Glutamatergic neuron (in vitro differentiated cells): ENCODE measurements at regions not wholly inside any gene's neighbourhood (a gene's known extent, or its start where the extent isn't known, plus 50 kb on each side); places are given as distances from the start of the nearest gene placed in this dataset.

Source experiments
- DNase-seq: peaks from one replicate; pipeline ENCODE4 v3.0.0; 2022
- H3K27ac Mint-ChIP-seq: one replicate; pipeline ENCODE4 v1.8.0; 2020; ENCODE audit warnings: mild to moderate bottlenecking, mixed read lengths, inconsistent platforms; ENCODE audit not compliant: unreplicated experiment
- H3K27me3 Mint-ChIP-seq: one replicate; pipeline ENCODE4 v1.8.0; 2020; ENCODE audit warnings: mild to moderate bottlenecking, moderate library complexity, mixed read lengths, inconsistent platforms; ENCODE audit not compliant: unreplicated experiment
- H3K36me3 Mint-ChIP-seq: one replicate; pipeline ENCODE4 v1.8.0; 2020; ENCODE audit warnings: mild to moderate bottlenecking, mixed read lengths, inconsistent platforms; ENCODE audit not compliant: unreplicated experiment
- H3K4me1 Mint-ChIP-seq: one replicate; pipeline ENCODE4 v1.8.0; 2020; ENCODE audit warnings: mild to moderate bottlenecking, low read depth, mixed read lengths, inconsistent platforms; ENCODE audit not compliant: unreplicated experiment
- H3K4me3 Mint-ChIP-seq: one replicate; pipeline ENCODE4 v1.8.0; 2020; ENCODE audit warnings: mild to moderate bottlenecking, mixed read lengths, inconsistent platforms; ENCODE audit not compliant: unreplicated experiment
- H3K9me3 Mint-ChIP-seq: one replicate; pipeline ENCODE4 v1.8.0; 2020; ENCODE audit warnings: mild to moderate bottlenecking, moderate library complexity, mixed read lengths, inconsistent platforms; ENCODE audit not compliant: unreplicated experiment
- TF ChIP-seq, protein P1 (sequence below): fragments of 200-600 bp; sonication (generic); IDR thresholded peaks from one replicate; pipeline ENCODE4 v1.5.0; 2021; ENCODE audit not compliant: partially characterized antibody, unreplicated experiment

DNA sequence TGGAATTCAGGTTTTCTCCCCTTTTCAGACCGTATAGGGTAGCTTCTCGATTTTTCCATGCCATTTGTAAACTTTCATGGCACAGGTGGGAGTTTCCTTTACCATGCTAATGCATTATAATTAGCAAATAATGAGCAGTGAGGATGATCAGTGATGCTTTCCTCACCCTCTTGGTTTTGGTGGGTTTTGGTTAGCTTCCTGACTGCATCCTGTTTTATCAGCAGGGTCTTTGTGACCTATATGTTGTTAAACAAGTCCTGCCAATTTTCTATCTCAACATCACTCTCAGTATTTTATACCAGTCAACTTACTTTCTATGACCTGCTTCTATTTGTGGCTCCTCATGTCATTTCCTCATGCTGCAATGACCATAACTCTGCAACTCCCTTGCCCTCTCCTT, 1345.1 kb downstream of the NCAM2 start:
- H3K4me3 Mint-ChIP-seq = no peak overlapping the region
- H3K4me1 Mint-ChIP-seq = no peaks in the 10 kb centered on the region
- TF ChIP-seq, protein P1, sequence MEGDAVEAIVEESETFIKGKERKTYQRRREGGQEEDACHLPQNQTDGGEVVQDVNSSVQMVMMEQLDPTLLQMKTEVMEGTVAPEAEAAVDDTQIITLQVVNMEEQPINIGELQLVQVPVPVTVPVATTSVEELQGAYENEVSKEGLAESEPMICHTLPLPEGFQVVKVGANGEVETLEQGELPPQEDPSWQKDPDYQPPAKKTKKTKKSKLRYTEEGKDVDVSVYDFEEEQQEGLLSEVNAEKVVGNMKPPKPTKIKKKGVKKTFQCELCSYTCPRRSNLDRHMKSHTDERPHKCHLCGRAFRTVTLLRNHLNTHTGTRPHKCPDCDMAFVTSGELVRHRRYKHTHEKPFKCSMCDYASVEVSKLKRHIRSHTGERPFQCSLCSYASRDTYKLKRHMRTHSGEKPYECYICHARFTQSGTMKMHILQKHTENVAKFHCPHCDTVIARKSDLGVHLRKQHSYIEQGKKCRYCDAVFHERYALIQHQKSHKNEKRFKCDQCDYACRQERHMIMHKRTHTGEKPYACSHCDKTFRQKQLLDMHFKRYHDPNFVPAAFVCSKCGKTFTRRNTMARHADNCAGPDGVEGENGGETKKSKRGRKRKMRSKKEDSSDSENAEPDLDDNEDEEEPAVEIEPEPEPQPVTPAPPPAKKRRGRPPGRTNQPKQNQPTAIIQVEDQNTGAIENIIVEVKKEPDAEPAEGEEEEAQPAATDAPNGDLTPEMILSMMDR = no peak
- no peak overlapping the region for H3K27ac Mint-ChIP-seq
- peaks cover 2% of the 10 kb centered on the region for H3K27me3 Mint-ChIP-seq
- no peak for DNase-seq
- no peaks in the 10 kb centered on the region for H3K36me3 Mint-ChIP-seq
- peaks cover 3% of the 10 kb centered on the region for H3K9me3 Mint-ChIP-seq

DNA sequence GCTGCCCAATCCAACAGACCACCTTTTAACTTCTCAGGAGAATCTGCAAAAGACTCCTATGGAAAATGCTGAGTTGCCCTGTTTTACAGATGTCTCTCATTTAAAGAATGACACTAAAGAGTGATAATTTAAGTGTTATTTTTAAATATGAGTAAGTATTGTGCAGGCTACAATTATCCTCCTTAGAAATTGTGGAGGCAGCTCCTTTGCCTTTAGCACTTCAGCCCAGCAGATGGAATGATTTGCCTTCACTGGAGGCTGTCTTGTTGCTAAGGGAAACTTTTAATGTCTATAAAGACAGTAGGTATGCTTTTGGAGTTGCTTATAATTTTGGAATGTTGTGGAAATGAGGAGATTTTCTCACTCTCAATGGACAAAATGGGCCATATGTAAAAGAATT, 1345.5 kb downstream of the NCAM2 start:
- Mint-ChIP-seq H3K4me1 (no peaks in the 10 kb centered on the region), H3K36me3 (no peaks in the 10 kb centered on the region), H3K9me3 (peaks cover 3% of the 10 kb centered on the region), H3K27ac (no peak overlapping the region), H3K27me3 (peaks cover 2% of the 10 kb centered on the region), H3K4me3 (no peak overlapping the region)
- no peak for DNase-seq
- TF ChIP-seq, protein P1 = no peak

DNA sequence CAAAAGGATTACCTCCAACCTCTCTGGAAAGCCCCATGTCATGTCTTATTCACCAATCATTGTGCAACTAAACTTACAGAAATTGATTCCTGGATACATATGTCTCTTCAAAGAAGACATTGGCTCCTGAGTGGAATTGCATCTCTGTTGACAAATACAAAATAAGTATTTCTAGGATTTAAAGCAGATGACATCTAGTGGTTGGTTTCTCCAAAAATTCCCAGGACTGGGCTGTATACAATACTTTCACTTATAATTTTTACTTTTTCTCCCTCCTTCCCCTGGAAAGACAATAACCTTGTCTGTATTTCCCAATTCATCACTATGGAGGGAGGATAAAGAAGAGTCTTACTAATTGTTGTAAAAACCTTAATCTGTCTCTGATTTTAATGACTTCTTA, 1347.4 kb downstream of the NCAM2 start:
- Mint-ChIP-seq H3K36me3 (no peaks in the 10 kb centered on the region), H3K4me1 (no peaks in the 10 kb centered on the region), H3K4me3 (no peak overlapping the region), H3K27me3 (peaks cover 2% of the 10 kb centered on the region), H3K9me3 (no peaks in the 10 kb centered on the region), H3K27ac (no peak overlapping the region)
- TF ChIP-seq, protein P1 = no peak
- DNase-seq = no peak

DNA sequence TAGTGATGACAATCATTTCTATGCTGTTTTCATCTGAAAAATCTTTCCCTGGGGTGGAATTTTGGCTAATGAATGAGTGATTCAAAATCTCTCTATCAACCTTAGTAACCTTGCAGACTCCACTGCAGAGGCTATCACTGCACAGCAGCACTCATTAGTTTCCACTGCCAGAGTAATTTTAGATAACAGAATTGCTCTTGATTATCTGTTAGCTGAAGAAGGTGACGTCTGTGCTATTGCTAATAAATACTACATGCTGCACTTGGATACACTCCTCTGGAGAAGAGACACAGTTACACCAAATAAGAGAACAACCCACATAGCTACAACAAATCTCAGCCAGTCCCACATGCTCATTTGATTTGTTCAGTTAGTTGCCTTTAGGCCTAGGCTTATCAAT, 1348.4 kb downstream of the NCAM2 start:
- Mint-ChIP-seq H3K4me3 (no peak overlapping the region), H3K4me1 (no peaks in the 10 kb centered on the region), H3K27ac (no peak overlapping the region), H3K9me3 (no peaks in the 10 kb centered on the region), H3K27me3 (no peaks in the 10 kb centered on the region), H3K36me3 (no peaks in the 10 kb centered on the region)
- DNase-seq = no peak
- TF ChIP-seq, protein P1 = no peak

DNA sequence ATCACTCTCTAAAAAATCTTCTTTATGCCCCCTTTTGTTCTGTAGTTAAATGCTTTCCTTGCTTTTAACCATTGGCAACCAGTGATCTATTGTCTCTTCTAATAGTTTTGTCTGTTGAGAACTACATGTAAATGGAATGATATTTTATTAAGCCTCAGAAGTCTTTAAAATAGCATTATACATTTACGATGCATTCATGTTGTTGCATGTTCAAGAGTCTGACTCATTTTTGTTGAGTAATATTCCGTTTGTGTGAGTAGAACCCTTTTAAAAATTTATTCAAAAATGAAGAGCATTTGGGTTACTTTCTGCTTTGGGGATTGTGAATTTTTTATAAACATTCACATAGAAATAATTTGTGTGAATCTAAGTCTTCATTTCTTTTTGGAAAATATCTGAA, 1352.9 kb downstream of the NCAM2 start:
- Mint-ChIP-seq H3K36me3 (no peaks in the 10 kb centered on the region), H3K27me3 (no peaks in the 10 kb centered on the region), H3K27ac (no peak overlapping the region), H3K4me1 (no peaks in the 10 kb centered on the region), H3K9me3 (no peaks in the 10 kb centered on the region), H3K4me3 (no peak overlapping the region)
- TF ChIP-seq, protein P1 = no peak
- DNase-seq = no peak
